H1 (cell line): ENCODE measurements at regions not wholly inside any gene's neighbourhood (a gene's known extent, or its start where the extent isn't known, plus 50 kb on each side); places are given as distances from the start of the nearest gene placed in this dataset.
A peak's percentile ranks its signal among the peaks of the same experiment; 100 is the strongest.

Experiments used
- CTCF ChIA-PET: fragments of 300-600 bp; sonication (Branson Sonifier 250); formaldehyde crosslinking; loops from one replicate; lab custom pipeline; 2021; ENCODE audit not compliant: partially characterized antibody; lab: Charles Lee
- POLR2A ChIA-PET: fragments of 300-600 bp; sonication (Branson Sonifier 250); formaldehyde crosslinking; loops from one replicate; lab custom pipeline; 2021; ENCODE audit warnings: inconsistent platforms; ENCODE audit not compliant: partially characterized antibody; lab: Charles Lee
- DNase-seq, 2 experiments: peaks; one replicate each; pipeline versions ENCODE4 v3.0.0 to v3.0.0-alpha.2; 2010 to 2022; ENCODE audit warnings: low spot score in 2 of 2, low read depth in 1 of 2, mixed read lengths in 1 of 2
- FAIRE-seq: peaks from 2 replicates; lab custom pipeline; 2011; peaks lifted over from hg19 to GRCh38; lab: Jason Lieb, UNC
- H2AFZ ChIP-seq: 2 replicates; pipeline ENCODE4 v1.8.1; 2012; ENCODE audit warnings: low read length, inconsistent platforms
- H2AK5ac ChIP-seq: 2 replicates; pipeline ENCODE4 v1.6.1; 2013; ENCODE audit warnings: low read depth, low read length
- H2BK120ac ChIP-seq: replicated peaks from 2 replicates; pipeline ENCODE3; 2013; ENCODE audit warnings: low read depth, low read length, inconsistent platforms
- H2BK12ac ChIP-seq: 2 replicates; pipeline ENCODE4 v1.6.1; 2013; ENCODE audit warnings: low read depth, low read length
- H2BK15ac ChIP-seq: 2 replicates; pipeline ENCODE4 v1.6.1; 2013; ENCODE audit warnings: low read length
- H2BK20ac ChIP-seq: 2 replicates; pipeline ENCODE4 v1.6.1; 2013; ENCODE audit warnings: low read length
- H2BK5ac ChIP-seq: 2 replicates; pipeline ENCODE4 v1.6.1; 2013; ENCODE audit warnings: low read depth, low read length
- H3K14ac ChIP-seq: 2 replicates; pipeline ENCODE4 v1.6.1; 2013; ENCODE audit warnings: inconsistent platforms; ENCODE audit not compliant: insufficient read length
- H3K18ac ChIP-seq: 2 replicates; pipeline ENCODE4 v1.6.1; 2013; ENCODE audit warnings: low read length; ENCODE audit errors: extremely low read depth
- H3K23ac ChIP-seq: 2 replicates; pipeline ENCODE4 v1.6.1; 2013; ENCODE audit warnings: inconsistent platforms; ENCODE audit not compliant: insufficient read length
- H3K23me2 ChIP-seq: 2 replicates; pipeline ENCODE4 v1.6.1; 2013; ENCODE audit warnings: low read depth, low read length
- H3K27ac ChIP-seq: 2 replicates; pipeline ENCODE4 v1.6.1; 2011; ENCODE audit warnings: low read depth, low read length, inconsistent platforms
- H3K27me3 ChIP-seq, 4 experiments: replicated peaks in 1 of 4; 1 replicate in 1 of 4; 2 replicates in 3 of 4; pipeline versions ENCODE4 v1.6.1 to v1.8.1; 2011 to 2013; ENCODE audit warnings: low read length in 3 of 4, mild to moderate bottlenecking in 3 of 4, inconsistent platforms in 2 of 4, mixed read lengths in 2 of 4, moderate library complexity in 1 of 4; ENCODE audit not compliant: control insufficient read depth in 3 of 4, insufficient read depth in 3 of 4; ENCODE audit errors: extremely low read depth in 1 of 4
- H3K36me3 ChIP-seq, 4 experiments: 2 replicates each; pipeline versions ENCODE4 v1.6.1 to v1.8.1; 2011 to 2013; ENCODE audit warnings: mild to moderate bottlenecking in 4 of 4, low read length in 3 of 4, moderate library complexity in 2 of 4, control low read depth in 1 of 4, inconsistent platforms in 1 of 4; ENCODE audit not compliant: insufficient read depth in 4 of 4, control insufficient read depth in 2 of 4
- H3K4ac ChIP-seq: replicated peaks from 2 replicates; pipeline ENCODE3; 2013; ENCODE audit warnings: low read length, low read depth, mixed read lengths, inconsistent platforms; ENCODE audit not compliant: insufficient read length
- H3K4me1 ChIP-seq, 4 experiments: replicated peaks in 1 of 4; 1 replicate in 1 of 4; 2 replicates in 3 of 4; pipeline versions ENCODE4 v1.6.1 to v1.8.1; 2011 to 2013; ENCODE audit warnings: low read length in 3 of 4, inconsistent platforms in 2 of 4, mixed read lengths in 1 of 4; ENCODE audit not compliant: insufficient read depth in 4 of 4, control insufficient read depth in 3 of 4
- H3K4me2 ChIP-seq, 2 experiments: 2 replicates each; pipeline versions ENCODE4 v1.6.1 to v1.8.1; 2011 to 2013; ENCODE audit warnings: low read depth in 2 of 2, low read length in 2 of 2, control low read depth in 1 of 2, inconsistent platforms in 1 of 2, mild to moderate bottlenecking in 1 of 2; ENCODE audit not compliant: insufficient read depth in 1 of 2
- H3K4me3 ChIP-seq, 4 experiments: fragments of 200-600, 300-600 bp in 1 of 4; sonication (generic), shearing (Covaris generic), sonication (Bioruptor Twin) in 1 of 4; 2 replicates each; pipeline versions ENCODE4 v1.5.1 to v1.8.1; 2011 to 2016; ENCODE audit warnings: low read length in 4 of 4, low read depth in 3 of 4, control low read depth in 2 of 4, inconsistent platforms in 2 of 4, mild to moderate bottlenecking in 2 of 4, mixed read lengths in 1 of 4, moderate library complexity in 1 of 4; ENCODE audit not compliant: insufficient read depth in 2 of 4; ENCODE audit errors: extremely low read depth in 1 of 4
- H3K56ac ChIP-seq: replicated peaks from 2 replicates; pipeline ENCODE3; 2013; ENCODE audit warnings: low read depth, mild to moderate bottlenecking, mixed read lengths, low read length, inconsistent platforms; ENCODE audit not compliant: insufficient read length
- H3K79me1 ChIP-seq: 2 replicates; pipeline ENCODE4 v1.6.1; 2013; ENCODE audit warnings: low read depth, low read length, control low read depth
- H3K79me2 ChIP-seq, 2 experiments: 2 replicates each; pipeline versions ENCODE4 v1.6.1 to v1.8.1; 2012 to 2013; ENCODE audit warnings: low read length in 2 of 2, mild to moderate bottlenecking in 2 of 2, inconsistent platforms in 1 of 2; ENCODE audit not compliant: insufficient read depth in 2 of 2, control insufficient read depth in 1 of 2
- H3K9ac ChIP-seq, 4 experiments: replicated peaks in 1 of 4; 1 replicate in 1 of 4; 2 replicates in 3 of 4; pipeline versions ENCODE4 v1.6.1 to v1.8.1; 2011 to 2013; ENCODE audit warnings: low read depth in 3 of 4, low read length in 3 of 4, control low read depth in 2 of 4, mild to moderate bottlenecking in 2 of 4, moderate library complexity in 2 of 4, inconsistent platforms in 1 of 4; ENCODE audit errors: extremely low read depth in 1 of 4
- H3K9me3 ChIP-seq, 2 experiments: 2 replicates each; pipeline versions ENCODE4 v1.6.1 to v1.8.1; 2012 to 2013; ENCODE audit warnings: mild to moderate bottlenecking in 2 of 2, moderate library complexity in 2 of 2, control low read depth in 1 of 2, inconsistent platforms in 1 of 2, low read depth in 1 of 2, low read length in 1 of 2, mixed read lengths in 1 of 2; ENCODE audit not compliant: insufficient read depth in 2 of 2
- H4K20me1 ChIP-seq, 2 experiments: replicated peaks in 1 of 2; 2 replicates each; pipeline versions ENCODE3 to v1.8.1; 2011 to 2013; ENCODE audit warnings: inconsistent platforms in 2 of 2, low read length in 2 of 2, mild to moderate bottlenecking in 1 of 2; ENCODE audit not compliant: insufficient read depth in 2 of 2, control insufficient read depth in 1 of 2
- H4K5ac ChIP-seq: 2 replicates; pipeline ENCODE4 v1.6.1; 2013; ENCODE audit warnings: low read length, low read depth, mixed read lengths, inconsistent platforms; ENCODE audit not compliant: insufficient read length
- H4K8ac ChIP-seq: 2 replicates; pipeline ENCODE4 v1.8.0; 2013; ENCODE audit warnings: mild to moderate bottlenecking, moderate library complexity, low read length, inconsistent platforms; ENCODE audit not compliant: insufficient read depth; ENCODE audit errors: extremely low read depth
- H4K91ac ChIP-seq: replicated peaks from 2 replicates; pipeline ENCODE3; 2013; ENCODE audit warnings: low read length, mixed read lengths, inconsistent platforms; ENCODE audit not compliant: insufficient read length
- HDAC6 ChIP-seq: IDR thresholded peaks from one replicate; pipeline ENCODE4 v1.7.1; 2012; ENCODE audit warnings: low read depth, mild to moderate bottlenecking, inconsistent platforms, low read length, moderate library complexity
- RNF2 ChIP-seq: fragments of 200-900, 300-1000 bp; sonication (generic); IDR thresholded peaks from 2 replicates; pipeline ENCODE4 v1.7.1; 2016; ENCODE audit warnings: borderline replicate concordance, low read depth, mild to moderate bottlenecking, antibody characterized with exemption, low read length; ENCODE audit not compliant: poor library complexity, severe bottlenecking; ENCODE audit errors: missing control alignments
- ZNF274 ChIP-seq: IDR thresholded peaks from 2 replicates; pipeline ENCODE4 v1.7.0; 2012; ENCODE audit warnings: low read length, borderline replicate concordance; ENCODE audit errors: extremely low read depth
- WGBS, 2 experiments: shearing (Covaris generic) in 1 of 2; methylation state at CpG; one replicate each; pipeline versions ENCODE4 v1.1.6 to v1.1.7; 2013 to 2015; ENCODE audit warnings: low lambda C conversion rate in 2 of 2, mixed read lengths in 2 of 2, inconsistent platforms in 1 of 2, low coverage in 1 of 2, missing lambda C conversion rate in 1 of 2; ENCODE audit not compliant: insufficient replicate concordance in 2 of 2, insufficient coverage in 1 of 2, insufficient read length in 1 of 2; ENCODE audit errors: extremely low coverage in 1 of 2, missing lambda C conversion rate in 1 of 2; 5-methylcytosine and 5-hydroxymethylcytosine counted together

- Histone ChIP-seq H2BK120ac (peak overlapping the region; percentile 33), H4K20me1 (no peaks in the 10 kb centered on the region), H3K27me3 (peaks cover 0 to 18% (median 11%) of the 10 kb centered on the region in 4 experiments; a peak in 6 of 7 replicates), H3K27ac (no peak overlapping the region), H2BK15ac (0 out of 2 replicates have a peak overlapping the region, but pooled peaks have one; percentile 21), H3K23ac (no peak overlapping the region), H3K4me1 (peaks cover 7 to 22% (median 15%) of the 10 kb centered on the region in 4 experiments), H3K4me2 (peak overlapping the region; percentile 85 to 91; a peak in 3 of 4 replicates), H3K4ac (no peak overlapping the region), H3K4me3 (peak overlapping the region in 1 of 4 experiments; percentile 69; a peak in 2 of 8 replicates), H3K18ac (no peak overlapping the region), H3K9me3 (no peaks in the 10 kb centered on the region), H4K8ac (no peak overlapping the region; the same call in 1 of the 2 replicates), H3K79me2 (no peaks in the 10 kb centered on the region), H3K79me1 (no peaks in the 10 kb centered on the region), H3K14ac (no peak overlapping the region), H4K91ac (no peak overlapping the region), H3K23me2 (peaks cover 15% of the 10 kb centered on the region; the same call in 1 of the 2 replicates), H2AFZ (peak overlapping the region; percentile 28; the same call in 1 of the 2 replicates), H3K36me3 (no peaks in the 10 kb centered on the region), H2BK5ac (no peak overlapping the region; the same call in 1 of the 2 replicates), H3K9ac (no peak overlapping the region), H4K5ac (no peak overlapping the region), H2BK20ac (peak overlapping the region; percentile 10), H2BK12ac (peak overlapping the region; percentile 7; the same call in 1 of the 2 replicates), H2AK5ac (no peak overlapping the region), H3K56ac (no peak overlapping the region)
- TF ChIP-seq ZNF274 (no peak), RNF2 (peak; percentile 4), HDAC6 (no peak)
- POLR2A ChIA-PET: interaction anchor here (0.9 to 8.3 kb wide), 8 partner anchors 10 to 82 kb away, joined by 3 to 216 read pairs (median 6); partner anchors contain the start of gene SSBP3
- 30% methylated on average over 8 of the region's 8 CpGs; no CpG with 5 or more reads in 1 of the 2 experiments for WGBS, 2 experiments
- FAIRE-seq (no peak), DNase-seq (no peak)
- CTCF ChIA-PET: interaction anchor here (0.7 to 2.3 kb wide), 13 partner anchors 9 to 273 kb away, joined by 3 to 18 read pairs (median 4); partner anchors contain the start of gene ACOT11
Observed at GRCh38 chr1:54486907-54487306, 61.1 kb upstream of the ACOT11 start.
